HL-60 (cell line): ENCODE measurements at regions not wholly inside any gene's neighbourhood (a gene's known extent, or its start where the extent isn't known, plus 50 kb on each side); places are given as distances from the start of the nearest gene placed in this dataset.

Experiments
- DNase-seq, 2 experiments: peaks; one replicate each; pipeline ENCODE4 v3.0.0-alpha.2; 2010 to 2020; ENCODE audit warnings: low read depth in 1 of 2, low spot score in 1 of 2
- H3K27ac ChIP-seq: fragments of 250-450 bp; sonication (Bioruptor Pico); replicated peaks from 2 replicates; pipeline ENCODE4 v1.5.1; 2020; ENCODE audit warnings: mild to moderate bottlenecking, moderate library complexity
- H3K27me3 ChIP-seq: fragments of 250-450 bp; sonication (Bioruptor Pico); 2 replicates; pipeline ENCODE4 v1.5.1; 2021; ENCODE audit warnings: mild to moderate bottlenecking, moderate library complexity; ENCODE audit not compliant: insufficient read depth, poor library complexity, severe bottlenecking
- H3K4me3 ChIP-seq: replicated peaks from 2 replicates; pipeline ENCODE4 v1.5.1; 2011; ENCODE audit warnings: mild to moderate bottlenecking, control low read depth, low read length; ENCODE audit not compliant: insufficient read depth
- CTCF ChIP-seq: IDR thresholded peaks from one replicate; pipeline ENCODE4 v1.5.1; 2011; ENCODE audit warnings: low read length, control low read depth, inconsistent platforms; ENCODE audit not compliant: insufficient read depth
- GABPA ChIP-seq: IDR thresholded peaks from 2 replicates; pipeline ENCODE4 v1.6.1; 2012; ENCODE audit warnings: low read depth
- POLR2AphosphoS5 ChIP-seq: IDR thresholded peaks from 2 replicates; pipeline ENCODE4 v1.6.1; 2012; ENCODE audit warnings: low read depth
- REST ChIP-seq: IDR thresholded peaks from 2 replicates; pipeline ENCODE4 v1.6.1; 2012; ENCODE audit warnings: low read depth; ENCODE audit not compliant: insufficient replicate concordance
- SPI1 ChIP-seq: IDR thresholded peaks from 2 replicates; pipeline ENCODE4 v1.6.1; 2012; ENCODE audit warnings: low read depth, mild to moderate bottlenecking, borderline replicate concordance

DNA sequence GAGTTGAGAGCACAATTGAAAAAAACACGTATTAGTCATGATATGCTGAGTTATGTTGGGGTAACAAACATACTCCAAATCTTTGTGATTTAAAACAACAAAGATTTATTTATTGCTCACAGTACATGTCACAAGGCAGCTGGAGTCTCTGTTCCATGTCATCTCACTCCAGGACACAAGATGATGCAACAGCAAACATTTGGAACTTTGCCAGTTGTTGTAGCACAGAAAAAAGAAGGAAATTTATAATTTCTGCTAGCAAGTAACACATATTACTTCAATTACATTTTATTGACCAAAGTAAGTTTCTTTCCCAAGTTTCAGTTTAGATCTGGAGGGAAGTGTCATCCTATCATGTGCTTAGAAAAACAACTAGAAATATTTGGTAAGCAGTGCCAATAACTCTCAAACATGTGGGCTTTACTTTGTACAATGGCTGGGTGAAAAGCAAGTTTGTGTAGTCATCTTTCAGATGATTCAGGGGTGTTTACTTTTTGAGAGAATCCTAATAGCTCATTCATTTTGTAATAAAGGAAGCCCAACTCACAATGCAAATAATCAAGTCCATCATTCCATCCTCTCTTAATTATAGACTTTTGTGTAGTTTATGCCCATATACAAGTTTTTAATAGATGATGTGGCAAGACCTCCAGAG, 452.3 kb downstream of the ZIC3 start:
- TF ChIP-seq POLR2AphosphoS5 (no peak), SPI1 (no peak)
- Histone ChIP-seq H3K27ac (no peak overlapping the region), H3K4me3 (no peak overlapping the region), H3K27me3 (no peaks in the 10 kb centered on the region)
- no peak for DNase-seq

- no peak overlapping the region for H3K4me3 ChIP-seq
- H3K27me3 ChIP-seq: no peaks in the 10 kb centered on the region
- no peak overlapping the region for H3K27ac ChIP-seq
- no peak for TF ChIP-seq REST
- no peak for TF ChIP-seq SPI1
- TF ChIP-seq GABPA: no peak
- no peak for TF ChIP-seq CTCF
- no peak for TF ChIP-seq POLR2AphosphoS5
- no peak for DNase-seq
Measured at GRCh38 chrX:138020941-138021340, 455.0 kb downstream of the ZIC3 start.

- no peak overlapping the region for H3K4me3 ChIP-seq
- no peak overlapping the region for H3K27ac ChIP-seq
- no peak for TF ChIP-seq SPI1
- no peak for TF ChIP-seq REST
- no peak for TF ChIP-seq POLR2AphosphoS5
- no peak for TF ChIP-seq CTCF
- no peak for TF ChIP-seq GABPA
- no peak for DNase-seq
- H3K27me3 ChIP-seq: no peaks in the 10 kb centered on the region
Measured at GRCh38 chrX:138026211-138026610, 460.3 kb downstream of the ZIC3 start.

DNA sequence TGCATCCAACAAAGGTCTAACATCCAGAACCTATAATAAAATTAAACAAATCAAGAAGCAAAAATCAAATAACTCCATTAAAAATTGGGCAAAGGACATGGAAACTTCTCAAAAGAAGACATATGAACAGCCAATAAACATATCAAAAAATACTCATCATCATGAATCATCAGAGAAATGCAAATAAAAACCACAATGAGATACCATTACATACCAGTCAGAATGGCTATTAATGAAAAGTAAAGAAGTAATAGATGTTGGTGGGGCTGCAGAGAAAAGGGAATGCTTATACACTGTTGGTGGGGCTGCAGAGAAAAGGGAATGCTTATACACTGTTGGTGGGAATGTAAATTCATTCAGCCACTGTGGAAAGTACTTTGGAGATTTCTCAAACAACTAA, 465.8 kb downstream of the ZIC3 start:
- H3K27me3 ChIP-seq: no peaks in the 10 kb centered on the region
- DNase-seq: no peak
- TF ChIP-seq CTCF (no peak), GABPA (no peak), POLR2AphosphoS5 (no peak), SPI1 (no peak), REST (no peak)
- no peak overlapping the region for H3K27ac ChIP-seq
- no peak overlapping the region for H3K4me3 ChIP-seq
